Cardiac fibroblast (primary cell): ENCODE measurements at regions not wholly inside any gene's neighbourhood (a gene's known extent, or its start where the extent isn't known, plus 50 kb on each side); places are given as distances from the start of the nearest gene placed in this dataset.

ENCODE experiments used
- DNase-seq, 2 donors: peaks; one replicate each; pipeline versions ENCODE4 v3.0.0 to v3.0.0-alpha.2; 2010; ENCODE audit warnings: low read depth in 2 of 2
- H3K4me3 ChIP-seq, 2 donors: replicated peaks in 1 of 2; 1 replicate in 1 of 2; 2 replicates in 1 of 2; pipeline ENCODE4 v1.5.1; 2011; ENCODE audit warnings: low read depth in 2 of 2, low read length in 2 of 2, mild to moderate bottlenecking in 2 of 2, moderate library complexity in 1 of 2
- CTCF ChIP-seq: IDR thresholded peaks from one replicate; pipeline ENCODE4 v1.5.1; 2011; ENCODE audit warnings: low read depth, mild to moderate bottlenecking, low read length, inconsistent platforms

GRCh38 chr5:145471831-145472612 lies 363.1 kb downstream of the PRELID2 start:
- no peak overlapping the region for H3K4me3 ChIP-seq
- no peak for TF ChIP-seq CTCF
- peak in 1 of 2 donors; percentile 49 for DNase-seq

- TF ChIP-seq CTCF, result no peak
- H3K4me3 ChIP-seq, result no peak overlapping the region
- no peak for DNase-seq
Measured at GRCh38 chr5:145471026-145471425, 364.1 kb downstream of the PRELID2 start.

DNA sequence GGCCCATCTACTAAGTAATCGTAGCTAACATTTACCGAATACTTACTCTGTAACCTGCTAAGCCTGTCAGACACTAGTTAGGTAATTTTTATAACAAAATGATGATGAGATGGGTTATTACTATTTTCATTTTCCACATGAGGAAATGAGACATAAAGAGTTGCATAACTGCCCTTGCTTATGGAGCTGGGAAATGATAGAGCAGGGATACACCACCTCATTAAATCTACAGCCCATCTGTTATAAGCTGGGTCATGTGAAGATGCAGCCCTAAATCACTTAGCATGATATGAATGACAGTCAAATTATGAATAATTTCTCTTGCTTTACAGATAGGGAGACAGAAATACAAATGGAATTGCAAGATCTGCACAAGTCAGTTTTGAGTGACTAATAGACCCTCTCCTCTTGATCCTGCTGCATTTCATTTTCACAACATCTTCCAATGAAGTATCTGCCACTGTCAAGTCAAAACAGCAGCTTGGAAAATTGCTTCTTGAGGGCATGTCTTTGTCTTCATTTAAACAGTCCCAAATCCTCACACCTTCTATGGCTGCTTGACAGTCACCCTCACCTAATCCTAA lies 364.7 kb downstream of the PRELID2 start:
- H3K4me3 ChIP-seq, result no peak overlapping the region
- no peak for DNase-seq
- TF ChIP-seq CTCF, result no peak

DNA sequence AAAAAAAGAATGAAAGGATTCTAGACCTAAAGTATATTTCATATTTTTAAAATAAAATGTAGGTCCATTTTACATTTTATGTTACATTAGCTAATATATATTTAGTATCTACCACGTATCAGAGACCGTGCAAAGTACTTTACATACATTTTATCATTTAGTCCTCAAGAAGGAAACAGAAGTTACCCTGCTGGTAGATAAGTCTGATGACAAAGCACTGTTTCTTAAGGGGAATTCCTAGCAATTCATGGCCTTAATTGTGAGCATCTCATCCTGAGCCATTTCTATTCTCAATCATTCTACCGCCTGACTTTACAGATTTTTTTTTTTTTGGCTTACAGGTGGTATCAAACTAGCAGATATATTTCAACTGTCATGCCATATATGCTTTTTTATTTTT lies 367.7 kb downstream of the PRELID2 start:
- no peak for TF ChIP-seq CTCF
- H3K4me3 ChIP-seq, result no peak overlapping the region
- no peak for DNase-seq

DNA sequence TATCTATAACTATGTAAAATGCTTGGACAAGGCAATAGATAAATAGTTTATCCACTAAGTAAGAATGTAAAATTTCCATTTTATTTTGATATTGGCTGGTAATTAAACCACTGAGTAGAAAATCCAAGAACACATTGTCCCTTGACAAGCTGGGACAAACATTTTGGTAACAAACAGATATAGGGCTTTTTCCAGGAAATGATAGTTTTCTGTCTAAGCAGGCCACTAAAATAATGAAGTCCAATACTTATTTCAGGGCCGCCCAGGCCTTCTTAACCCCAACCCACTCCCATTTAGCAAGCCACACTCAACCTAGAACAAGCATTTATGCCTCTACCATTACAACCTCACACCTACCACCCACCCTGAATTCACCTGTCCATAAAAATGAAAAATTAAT lies 368.6 kb downstream of the PRELID2 start:
- no peak for TF ChIP-seq CTCF
- DNase-seq, result no peak
- H3K4me3 ChIP-seq, result no peak overlapping the region

GRCh38 chr5:145465474-145466263 lies 369.5 kb downstream of the PRELID2 start:
- no peak for DNase-seq
- TF ChIP-seq CTCF, result no peak
- H3K4me3 ChIP-seq, result no peak overlapping the region
